ENCODE measurements at regions not wholly inside any gene's neighbourhood (a gene's known extent, or its start where the extent isn't known, plus 50 kb on each side); places are given as distances from the start of the nearest gene placed in this dataset.
A peak's percentile ranks its signal among the peaks of the same experiment; 100 is the strongest.

DNA sequence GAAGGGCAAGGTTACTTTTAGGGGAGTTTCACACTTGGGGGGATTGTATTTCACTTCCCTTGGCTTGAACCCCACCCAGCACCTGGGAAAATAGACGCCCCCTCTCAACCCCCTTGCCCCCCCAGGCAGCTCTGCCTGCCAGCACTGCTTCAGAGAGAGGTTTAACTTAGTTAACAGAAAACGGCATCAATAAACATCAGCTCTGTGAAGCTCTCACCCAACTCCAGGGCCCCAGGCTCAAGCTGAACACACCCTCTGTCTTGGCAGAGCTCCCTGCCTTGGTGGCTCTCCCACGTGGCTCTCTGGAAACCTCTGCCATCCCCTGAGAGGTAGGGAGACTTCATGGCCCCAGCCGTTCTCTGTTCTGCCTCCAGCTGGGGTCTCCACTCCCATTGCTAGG, 244.1 kb downstream of the ACKR3 start:
- no peak overlapping the region for H3K4me3 Mint-ChIP-seq
- no peaks in the 10 kb centered on the region for H3K36me3 Mint-ChIP-seq (ENCODE audit: insufficient read depth)
- H3K4me1 Mint-ChIP-seq (ENCODE audit: low read depth) = no peaks in the 10 kb centered on the region

DNA sequence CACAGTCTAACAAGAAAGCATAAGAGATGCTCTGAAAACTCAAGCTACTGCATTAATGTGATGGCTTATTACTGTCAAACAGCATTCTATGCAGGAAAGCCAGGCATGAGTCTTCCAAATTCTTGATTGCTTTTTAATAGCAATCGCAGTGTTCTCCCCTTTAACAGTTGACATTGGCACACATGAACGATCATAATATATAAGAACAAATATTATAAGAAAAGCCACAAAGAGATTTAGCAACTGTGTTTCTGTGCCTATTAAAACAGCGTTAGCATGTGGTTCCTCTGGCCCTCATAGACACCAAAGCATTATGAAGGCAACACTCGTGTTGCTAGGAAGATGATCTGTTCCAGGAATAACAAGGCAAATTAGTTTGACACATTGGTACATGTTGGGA, 245.0 kb downstream of the ACKR3 start:
- Mint-ChIP-seq H3K9me3 (peaks cover under 1% of the 10 kb centered on the region), H3K36me3 (ENCODE audit: insufficient read depth) (no peaks in the 10 kb centered on the region), H3K4me1 (ENCODE audit: low read depth) (no peaks in the 10 kb centered on the region), H3K27me3 (ENCODE audit: low read depth) (peaks cover 3% of the 10 kb centered on the region), H3K4me3 (no peak overlapping the region)
- no peak for ATAC-seq
- no peak for DNase-seq

More for the DNA sequence above, 244.1 kb downstream of the ACKR3 start:
- ATAC-seq = no peak
- Mint-ChIP-seq H3K27me3 (ENCODE audit: low read depth) (peaks cover 3% of the 10 kb centered on the region), H3K9me3 (peaks cover 9% of the 10 kb centered on the region)
- no peak for DNase-seq

DNA sequence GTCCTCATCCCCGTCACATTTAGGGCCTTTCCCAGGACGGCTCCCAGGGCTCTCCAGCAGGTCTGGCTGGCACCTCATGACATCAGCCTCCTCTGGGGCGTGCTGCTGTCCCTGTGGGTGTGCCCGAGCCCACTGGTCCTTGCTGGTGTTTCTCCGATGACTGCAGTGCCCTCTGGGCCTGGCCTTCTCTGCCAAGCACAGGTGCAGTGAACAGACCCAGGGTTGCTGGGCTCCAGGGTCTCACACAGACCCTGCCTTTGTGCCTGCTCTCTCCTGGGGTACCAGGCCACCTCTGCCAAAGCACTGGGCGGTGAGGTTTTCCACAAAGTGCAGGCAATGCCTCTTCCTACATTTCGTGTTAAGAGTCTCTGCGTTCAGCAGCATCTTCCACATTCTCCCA, 246.1 kb downstream of the ACKR3 start:
- ATAC-seq (no peak), DNase-seq (no peak)
- peaks cover 3% of the 10 kb centered on the region for H3K27me3 Mint-ChIP-seq (ENCODE audit: low read depth)
- H3K4me3 Mint-ChIP-seq = no peak overlapping the region
- no peaks in the 10 kb centered on the region for H3K36me3 Mint-ChIP-seq (ENCODE audit: insufficient read depth)
- no peaks in the 10 kb centered on the region for H3K9me3 Mint-ChIP-seq
- no peaks in the 10 kb centered on the region for H3K4me1 Mint-ChIP-seq (ENCODE audit: low read depth)

DNA sequence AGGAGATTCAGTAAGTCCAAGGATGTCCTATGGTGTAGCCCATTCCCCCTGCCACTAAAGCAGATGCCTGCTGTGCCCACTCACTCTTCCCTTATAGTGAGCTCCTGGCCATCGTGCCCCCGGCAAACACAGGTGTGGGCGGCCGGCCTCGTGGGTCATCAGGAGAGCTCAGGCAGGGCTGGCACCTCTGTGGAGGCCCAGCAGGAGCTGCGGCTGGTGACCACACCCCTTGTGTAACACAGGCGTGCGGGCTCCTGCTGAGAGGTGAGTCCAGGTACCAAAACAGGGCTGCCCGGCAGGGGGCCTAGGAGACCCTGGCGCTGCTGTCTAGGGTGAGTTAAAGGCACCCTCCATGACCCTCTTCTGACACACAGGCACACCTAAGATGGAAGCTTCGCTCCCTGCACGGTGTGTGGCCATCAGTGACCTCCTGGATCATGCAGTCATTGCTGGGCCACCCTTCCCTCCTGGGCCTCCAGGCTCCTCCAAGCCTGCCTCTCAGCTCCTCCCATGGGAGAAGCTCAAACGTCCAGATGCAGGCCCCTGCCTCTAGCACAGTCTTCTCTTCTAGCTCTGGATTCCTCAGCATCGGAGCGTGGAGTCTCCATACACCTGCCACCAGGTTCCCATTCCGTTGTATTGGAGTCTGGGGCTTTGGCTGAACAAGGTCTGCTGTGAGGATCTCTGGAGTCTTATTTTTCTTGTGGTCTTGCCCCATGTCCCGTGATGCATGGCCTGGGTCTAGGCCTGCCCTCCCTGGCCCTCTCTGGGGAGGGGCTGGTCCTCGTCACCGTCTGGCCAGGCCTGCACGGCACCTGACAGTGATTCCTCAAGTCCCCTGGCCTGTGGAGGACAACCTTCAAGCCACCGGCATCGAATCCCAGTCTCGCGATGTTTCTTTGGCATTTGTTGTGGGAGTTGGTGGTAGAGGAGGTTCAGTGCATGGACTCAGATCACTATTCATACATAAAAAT, 246.9 kb downstream of the ACKR3 start:
- ATAC-seq (peak in 1 of 2 donors; percentile 18), DNase-seq (no peak)
- Mint-ChIP-seq H3K4me1 (ENCODE audit: low read depth) (no peaks in the 10 kb centered on the region), H3K27me3 (ENCODE audit: low read depth) (peaks cover 3% of the 10 kb centered on the region), H3K4me3 (no peak overlapping the region), H3K9me3 (no peaks in the 10 kb centered on the region), H3K36me3 (ENCODE audit: insufficient read depth) (peaks cover 1% of the 10 kb centered on the region)

DNA sequence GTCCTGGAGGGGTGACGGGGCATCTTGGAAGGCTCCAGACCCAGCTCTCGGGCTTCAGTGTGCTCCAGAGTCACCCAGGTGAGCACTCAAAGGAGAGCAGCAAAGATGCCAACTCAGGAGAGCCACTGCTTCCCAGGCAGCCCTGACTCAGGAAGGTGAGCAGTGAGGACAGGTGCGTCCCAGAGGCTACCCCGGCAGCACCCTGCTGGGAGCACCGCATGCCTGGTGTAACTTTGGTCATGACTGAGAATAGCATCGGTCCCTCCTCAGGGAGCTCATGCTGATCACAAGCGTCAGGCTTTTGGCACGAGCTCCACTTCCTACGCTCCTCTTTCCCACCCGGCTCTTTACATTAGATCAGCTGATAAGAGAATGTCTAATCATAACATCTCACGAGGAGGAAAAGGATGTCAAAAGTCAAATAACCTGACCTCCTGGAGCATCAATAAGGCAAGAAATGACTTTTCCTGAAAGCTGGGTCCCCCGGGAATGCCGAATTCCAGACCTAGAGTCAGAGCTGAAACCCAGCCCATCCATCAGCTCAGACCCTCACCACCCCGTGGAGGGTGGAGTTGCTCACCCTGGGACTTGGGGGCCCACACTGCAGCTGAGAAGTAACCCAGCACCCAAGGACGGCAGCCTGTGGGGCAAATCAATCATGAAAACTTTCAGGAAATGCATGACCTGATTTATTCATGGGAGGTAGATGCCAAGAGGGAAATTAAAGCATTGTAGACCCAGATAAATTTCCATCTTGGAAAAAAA, 248.8 kb downstream of the ACKR3 start:
- peaks cover 1% of the 10 kb centered on the region for H3K36me3 Mint-ChIP-seq (ENCODE audit: insufficient read depth)
- H3K27me3 Mint-ChIP-seq (ENCODE audit: low read depth) = peaks cover 3% of the 10 kb centered on the region
- H3K9me3 Mint-ChIP-seq = peaks cover 8% of the 10 kb centered on the region
- H3K4me1 Mint-ChIP-seq (ENCODE audit: low read depth) = no peaks in the 10 kb centered on the region
- ATAC-seq (no peak), DNase-seq (no peak)
- no peak overlapping the region for H3K4me3 Mint-ChIP-seq

DNA sequence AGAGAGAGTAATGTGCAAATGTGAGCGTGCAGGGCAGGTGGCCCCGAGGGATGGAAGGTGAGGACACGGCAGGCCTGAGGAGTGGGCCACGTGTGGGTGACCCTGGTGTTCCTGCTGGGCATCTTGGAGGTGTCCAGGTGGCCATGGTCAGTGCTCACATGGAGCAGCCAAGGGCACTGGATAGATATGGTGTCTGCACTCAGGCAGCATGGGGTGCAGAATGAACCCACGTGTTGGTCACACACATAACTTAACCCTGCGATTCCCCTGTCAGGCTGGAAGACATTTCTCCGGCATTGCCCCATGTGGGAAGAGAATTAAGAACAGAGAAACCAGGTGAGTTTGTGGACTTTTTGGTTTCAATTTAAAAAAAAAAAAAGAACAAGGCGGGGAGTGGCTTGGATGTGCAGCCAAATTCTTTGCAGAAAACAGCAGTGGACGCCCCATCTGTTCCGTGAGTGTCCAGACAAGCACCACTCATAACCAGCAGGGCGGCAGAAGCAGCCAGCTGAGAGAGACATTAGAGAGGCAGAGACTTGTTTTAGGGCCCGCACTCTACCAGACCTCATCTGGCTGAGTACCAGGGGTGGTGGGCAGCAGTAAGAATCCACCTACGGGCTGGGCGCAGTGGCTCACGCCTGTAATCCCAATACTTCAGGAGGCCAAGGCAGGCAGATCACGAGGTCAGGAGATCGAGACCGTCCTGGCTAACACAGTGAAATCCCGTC, 249.8 kb downstream of the ACKR3 start:
- ATAC-seq = no peak
- DNase-seq = no peak

DNA sequence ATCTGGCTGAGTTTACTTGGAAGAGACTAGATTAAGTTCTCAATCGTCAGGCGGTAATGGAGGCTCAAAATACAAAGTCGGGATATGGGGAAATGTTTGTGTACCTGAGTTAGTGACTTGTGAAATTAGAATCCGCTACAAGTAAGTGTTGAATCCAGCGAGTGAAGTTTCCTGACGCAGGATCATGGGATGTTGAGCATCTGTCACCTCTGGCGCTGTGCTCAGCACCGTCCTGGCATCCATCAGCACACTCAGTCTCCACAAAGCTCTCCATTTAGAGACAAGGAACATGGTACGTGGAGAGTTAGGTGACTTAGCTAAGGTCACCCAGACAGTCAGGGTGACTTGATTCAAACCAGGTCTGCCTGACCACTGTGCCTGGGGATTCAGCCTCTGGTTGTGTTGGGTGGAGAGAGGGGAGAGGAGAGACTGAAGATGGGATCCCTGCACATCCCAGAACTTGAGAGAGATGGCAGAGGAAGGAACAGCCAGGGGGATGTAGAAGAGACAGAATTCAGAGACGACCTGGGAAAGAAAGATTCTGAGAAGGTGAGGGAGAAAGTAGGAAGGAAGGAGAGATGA, 251.2 kb downstream of the ACKR3 start:
- ATAC-seq (no peak), DNase-seq (no peak)
- Mint-ChIP-seq H3K9me3 (peaks cover 8% of the 10 kb centered on the region), H3K4me1 (ENCODE audit: low read depth) (no peaks in the 10 kb centered on the region), H3K4me3 (no peak overlapping the region), H3K36me3 (ENCODE audit: insufficient read depth) (peaks cover 1% of the 10 kb centered on the region), H3K27me3 (ENCODE audit: low read depth) (no peaks in the 10 kb centered on the region)

More for the DNA sequence above, 249.8 kb downstream of the ACKR3 start:
- H3K4me1 Mint-ChIP-seq (ENCODE audit: low read depth) = no peaks in the 10 kb centered on the region
- peaks cover 1% of the 10 kb centered on the region for H3K36me3 Mint-ChIP-seq (ENCODE audit: insufficient read depth)
- peaks cover 8% of the 10 kb centered on the region for H3K9me3 Mint-ChIP-seq
- no peak overlapping the region for H3K4me3 Mint-ChIP-seq
- peaks cover 3% of the 10 kb centered on the region for H3K27me3 Mint-ChIP-seq (ENCODE audit: low read depth)

DNA sequence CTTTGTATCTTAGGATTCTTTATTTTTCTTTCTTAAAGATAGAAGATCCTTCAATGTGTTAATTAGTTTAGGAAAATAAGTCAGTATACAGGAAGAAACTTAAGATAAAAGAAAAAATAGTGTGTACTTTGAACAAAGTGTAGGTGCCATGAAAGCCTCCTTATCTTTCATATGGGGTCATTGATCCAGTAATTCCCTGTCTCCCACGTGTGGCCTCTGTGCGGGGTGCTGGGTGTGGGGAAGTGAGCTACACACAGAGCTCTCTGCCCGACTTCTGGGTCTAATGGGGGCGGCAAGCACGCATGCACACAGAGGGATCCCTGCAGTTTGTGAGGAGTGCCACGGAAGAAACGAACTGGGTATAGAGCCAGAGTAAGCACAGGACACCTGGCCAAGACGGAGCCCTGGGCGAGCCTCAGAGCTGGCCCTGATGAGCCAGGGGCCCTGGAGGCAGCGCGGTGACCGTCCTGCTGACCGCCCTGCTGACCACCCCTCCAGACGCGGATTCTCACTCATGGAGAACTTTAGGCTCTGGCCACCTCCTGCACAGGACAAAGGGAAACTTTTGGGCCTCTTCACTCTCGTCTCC, 253.5 kb downstream of the ACKR3 start:
- Mint-ChIP-seq H3K27me3 (ENCODE audit: low read depth) (no peaks in the 10 kb centered on the region), H3K9me3 (peaks cover 8% of the 10 kb centered on the region), H3K4me3 (no peak overlapping the region), H3K4me1 (ENCODE audit: low read depth) (no peaks in the 10 kb centered on the region), H3K36me3 (ENCODE audit: insufficient read depth) (peaks cover 1% of the 10 kb centered on the region)
- DNase-seq = no peak
- ATAC-seq = no peak

DNA sequence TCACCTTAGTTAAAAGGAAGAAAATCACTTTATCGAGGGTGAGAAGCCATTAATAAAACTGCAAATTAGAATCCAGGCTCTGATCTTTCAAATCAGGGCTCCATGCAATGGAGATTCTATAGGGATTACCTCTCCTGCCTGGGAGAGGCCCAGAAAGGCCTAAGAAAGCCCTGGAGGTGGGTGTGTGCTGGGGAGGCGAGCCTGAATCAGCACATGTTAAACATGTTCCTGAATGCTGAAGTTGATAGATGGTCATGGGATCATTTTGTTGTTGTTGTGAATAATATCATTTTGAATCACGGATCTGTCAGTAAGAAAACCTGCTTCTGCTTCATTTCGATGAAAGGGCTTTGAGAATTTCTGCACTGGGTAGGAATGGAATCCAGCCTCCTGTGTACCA, 254.3 kb downstream of the ACKR3 start:
- no peaks in the 10 kb centered on the region for H3K27me3 Mint-ChIP-seq (ENCODE audit: low read depth)
- H3K4me3 Mint-ChIP-seq = no peak overlapping the region
- H3K36me3 Mint-ChIP-seq (ENCODE audit: insufficient read depth) = peaks cover 1% of the 10 kb centered on the region
- DNase-seq (no peak), ATAC-seq (no peak)
- peaks cover 8% of the 10 kb centered on the region for H3K9me3 Mint-ChIP-seq
- H3K4me1 Mint-ChIP-seq (ENCODE audit: low read depth) = no peaks in the 10 kb centered on the region

DNA sequence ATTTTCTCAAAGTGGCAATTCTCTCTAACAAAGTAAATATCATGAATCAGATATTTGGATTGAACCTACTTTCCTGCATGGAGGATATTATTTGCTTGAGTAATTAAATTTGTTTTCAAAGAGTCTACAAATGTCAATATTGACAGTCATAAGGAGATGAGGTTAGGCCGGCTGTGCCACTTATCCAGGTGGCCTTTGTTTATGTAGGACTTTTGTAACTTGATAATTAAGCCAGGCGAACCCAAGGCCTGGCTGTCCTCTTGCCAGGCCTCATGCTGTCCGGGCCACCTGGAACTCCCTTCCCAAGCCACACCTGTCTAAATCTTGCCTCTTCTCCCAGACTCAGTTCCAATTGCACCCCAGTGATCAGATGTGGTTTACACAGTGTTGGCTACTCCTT, 255.2 kb downstream of the ACKR3 start:
- ATAC-seq (no peak), DNase-seq (no peak)
- Mint-ChIP-seq H3K4me3 (no peak overlapping the region), H3K27me3 (ENCODE audit: low read depth) (no peaks in the 10 kb centered on the region), H3K36me3 (ENCODE audit: insufficient read depth) (peaks cover 1% of the 10 kb centered on the region), H3K4me1 (ENCODE audit: low read depth) (no peaks in the 10 kb centered on the region), H3K9me3 (peaks cover 8% of the 10 kb centered on the region)

DNA sequence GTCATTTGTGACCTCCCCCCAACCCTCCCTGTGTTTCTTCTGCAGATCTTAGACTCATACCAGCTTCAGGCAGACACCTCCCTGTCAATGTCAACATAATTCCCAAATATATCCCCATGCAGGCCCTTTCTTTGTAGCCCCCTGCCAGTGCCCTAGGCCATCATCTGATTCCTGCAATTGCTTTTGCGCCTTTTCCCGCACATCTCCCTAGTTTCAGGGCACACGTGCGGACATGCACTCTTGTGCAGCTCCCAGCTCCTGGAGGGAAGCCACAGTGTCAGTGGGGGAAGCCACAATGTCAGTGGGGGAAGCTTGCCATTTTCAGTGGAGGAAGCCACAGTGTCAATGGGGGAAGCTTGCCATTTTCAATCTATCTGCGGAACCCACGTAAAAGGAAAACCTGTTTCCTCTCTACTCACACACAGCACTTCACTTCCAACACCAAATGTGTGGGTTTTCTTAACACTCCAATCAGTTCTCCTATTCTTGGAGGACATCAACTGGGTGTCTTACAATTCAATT, 256.4 kb downstream of the ACKR3 start:
- no peaks in the 10 kb centered on the region for H3K36me3 Mint-ChIP-seq (ENCODE audit: insufficient read depth)
- H3K27me3 Mint-ChIP-seq (ENCODE audit: low read depth) = no peaks in the 10 kb centered on the region
- H3K9me3 Mint-ChIP-seq = peaks cover 8% of the 10 kb centered on the region
- DNase-seq = no peak
- no peak overlapping the region for H3K4me3 Mint-ChIP-seq
- H3K4me1 Mint-ChIP-seq (ENCODE audit: low read depth) = no peaks in the 10 kb centered on the region
- no peak for ATAC-seq

DNA sequence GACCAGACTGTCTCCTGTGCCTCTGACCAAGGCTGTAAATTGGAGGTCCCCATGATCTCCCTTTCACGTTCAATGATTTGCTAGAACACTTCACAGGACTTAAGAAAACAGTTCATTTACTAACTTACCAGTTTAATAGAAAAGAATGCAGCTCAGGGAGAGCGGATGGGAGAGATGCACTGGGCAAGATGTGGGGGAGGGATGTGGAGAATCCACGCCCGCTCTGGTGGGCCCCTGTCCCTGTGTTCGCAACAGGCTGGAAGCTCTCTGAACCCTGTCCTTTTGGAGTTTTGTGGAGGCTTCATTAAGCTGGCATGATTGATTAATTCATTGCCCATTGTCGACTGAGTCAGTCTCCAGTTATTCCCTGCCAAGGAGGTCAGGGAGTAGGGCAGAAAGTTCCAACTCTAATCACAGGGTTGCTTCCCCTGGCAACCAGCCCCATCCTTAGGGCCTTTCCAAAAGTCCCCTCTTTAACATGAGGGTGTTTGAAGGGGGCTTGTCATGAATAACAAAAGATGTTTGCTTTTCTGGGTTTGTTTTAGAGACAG, 257.1 kb downstream of the ACKR3 start:
- Mint-ChIP-seq H3K4me1 (ENCODE audit: low read depth) (no peaks in the 10 kb centered on the region), H3K4me3 (no peak overlapping the region), H3K27me3 (ENCODE audit: low read depth) (no peaks in the 10 kb centered on the region), H3K36me3 (ENCODE audit: insufficient read depth) (no peaks in the 10 kb centered on the region), H3K9me3 (peaks cover 7% of the 10 kb centered on the region)
- ATAC-seq (no peak), DNase-seq (no peak)

DNA sequence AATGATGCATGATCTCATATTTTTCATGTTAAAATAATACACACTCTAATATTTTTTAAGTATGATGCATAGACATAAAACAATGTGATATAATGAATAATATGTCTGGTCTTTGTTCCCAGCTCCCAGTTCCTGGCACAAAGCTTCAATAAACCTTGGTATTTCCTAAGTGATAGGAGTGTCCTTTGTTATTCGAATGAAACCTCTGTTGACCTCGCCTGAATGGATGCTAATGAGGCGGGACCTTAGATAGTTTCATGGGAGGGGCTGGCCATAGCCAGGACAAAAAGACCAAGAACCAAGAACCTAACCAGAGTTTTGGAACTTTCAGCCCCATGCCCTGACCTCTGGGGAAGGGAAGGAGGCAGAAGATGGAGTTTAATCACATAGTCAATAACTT, 257.7 kb upstream of the COPS8 start:
- Mint-ChIP-seq H3K27me3 (ENCODE audit: low read depth) (no peaks in the 10 kb centered on the region), H3K4me3 (no peak overlapping the region), H3K36me3 (ENCODE audit: insufficient read depth) (no peaks in the 10 kb centered on the region), H3K4me1 (ENCODE audit: low read depth) (no peaks in the 10 kb centered on the region), H3K9me3 (no peaks in the 10 kb centered on the region)
- ATAC-seq (no peak), DNase-seq (no peak)
